Globus pallidus (tissue), 1 donor: ENCODE measurements at regions not wholly inside any gene's neighbourhood (a gene's known extent, or its start where the extent isn't known, plus 50 kb on each side); places are given as distances from the start of the nearest gene placed in this dataset.
"Not testable (repeated sequence)": the region's sequence is repeated elsewhere in the genome, so short reads cannot be mapped to it uniquely, and the experiment has no call there.

Experiments used
- DNase-seq: peaks from one replicate; pipeline ENCODE4 v3.0.0-alpha.2; 2015; ENCODE audit warnings: low spot score

- no peak for DNase-seq
Observed at GRCh38 chr2:167749016-167749415, 498.4 kb downstream of the STK39 start.

DNA sequence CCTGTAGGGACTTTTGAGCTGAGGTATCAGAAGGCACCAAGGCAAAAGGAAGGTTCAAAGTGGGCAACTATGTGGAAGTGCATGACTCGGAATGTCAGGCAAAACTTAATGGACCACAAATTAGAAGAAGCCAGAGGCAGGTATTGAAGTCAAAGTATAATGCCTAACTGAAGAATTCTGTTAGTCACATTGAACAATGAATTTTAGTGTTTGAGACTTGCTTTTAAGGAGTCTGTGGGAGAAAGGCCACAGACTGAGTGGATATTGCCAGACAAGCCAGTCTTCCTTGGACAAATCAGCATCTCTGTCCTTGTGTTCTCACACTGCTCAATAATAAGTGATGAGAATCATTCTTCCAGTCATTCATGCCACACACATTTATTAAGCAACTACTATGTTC, 498.9 kb downstream of the STK39 start:
- no peak for DNase-seq

- DNase-seq = no peak
Observed at GRCh38 chr2:167745667-167746066, 501.7 kb downstream of the STK39 start.

DNA sequence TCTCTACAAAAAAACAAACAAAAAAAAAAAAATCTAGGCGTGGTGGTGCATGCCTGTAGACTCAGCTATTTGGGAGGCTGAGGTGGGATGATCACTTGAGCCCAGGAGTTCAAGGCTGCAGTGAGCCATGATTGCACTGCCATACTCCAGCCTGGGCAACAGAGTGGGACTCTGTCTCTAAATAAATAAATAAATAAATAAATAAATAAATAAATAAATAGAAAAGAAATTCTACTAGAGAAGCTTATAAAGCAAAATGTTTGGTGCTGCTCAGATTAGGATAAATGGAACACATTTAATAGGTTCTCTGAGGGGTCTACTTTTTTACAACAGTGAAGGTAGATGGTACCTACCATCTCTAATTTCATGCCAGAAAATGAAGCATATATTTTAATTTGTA, 507.5 kb downstream of the STK39 start:
- not testable (repeated sequence) for DNase-seq

DNA sequence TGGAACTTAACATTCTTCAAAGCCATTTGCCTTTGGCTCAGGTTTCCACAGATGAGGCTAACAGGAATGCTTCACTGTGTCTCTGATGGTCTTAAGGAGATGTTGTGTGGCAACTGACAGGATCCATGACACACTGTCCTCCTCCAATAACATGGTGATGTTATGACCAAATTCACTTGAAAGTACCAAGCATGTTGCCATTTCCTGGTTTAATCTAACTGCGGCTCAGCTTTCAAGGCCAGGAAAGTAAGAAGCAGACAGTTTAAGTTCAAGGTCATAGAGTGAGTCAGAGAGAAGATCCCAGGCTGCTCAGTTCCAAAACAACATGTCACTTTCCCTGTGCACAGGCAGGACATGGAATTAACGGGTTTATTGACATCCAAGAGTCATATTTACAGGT, 513.6 kb downstream of the STK39 start:
- no peak for DNase-seq

DNA sequence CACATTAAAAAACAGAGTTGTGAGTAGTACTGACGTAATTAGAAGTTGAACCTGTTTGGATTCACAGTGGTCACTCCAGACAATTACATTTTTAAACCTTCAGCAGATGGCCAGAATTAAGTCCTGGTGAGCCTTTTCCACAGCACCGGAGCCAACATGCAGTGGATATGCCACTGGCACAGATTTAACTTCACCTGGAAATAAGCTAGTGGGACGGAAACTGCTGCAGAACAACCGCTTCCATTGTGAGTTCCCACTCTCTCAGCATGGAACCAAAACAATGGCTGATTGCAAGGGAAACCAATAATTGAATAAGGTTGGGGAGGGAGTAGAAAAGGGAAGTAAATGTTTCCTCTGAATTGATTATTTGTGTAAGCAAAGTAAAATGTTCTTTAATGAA, 515.1 kb downstream of the STK39 start:
- DNase-seq = no peak

DNA sequence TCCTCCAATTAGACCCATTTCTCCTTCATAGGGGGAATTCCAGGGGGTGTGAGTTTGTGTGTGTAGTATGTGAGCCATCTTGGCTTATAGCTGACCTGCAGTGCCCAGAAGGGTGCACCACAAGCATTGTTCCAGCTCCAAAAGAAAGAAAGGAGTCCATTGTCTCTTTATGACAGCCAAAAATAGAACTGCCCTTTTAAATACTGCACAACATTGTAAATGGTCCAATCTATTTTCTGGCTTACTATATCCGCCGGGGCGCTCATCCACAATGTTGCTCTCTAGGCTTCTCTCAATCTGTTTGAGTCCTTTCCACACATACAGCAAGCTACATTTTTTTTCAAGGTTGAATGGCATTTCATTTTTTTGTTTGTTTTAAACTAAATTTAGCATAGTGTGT, 517.5 kb downstream of the STK39 start:
- peak; percentile 56 for DNase-seq

- DNase-seq = no peak
Observed at GRCh38 chr2:167726788-167727187, 520.6 kb downstream of the STK39 start.

- DNase-seq = no peak
Observed at GRCh38 chr2:167721593-167721992, 525.8 kb downstream of the STK39 start.

- DNase-seq = no peak
Observed at GRCh38 chr2:167719410-167719809, 528.0 kb downstream of the STK39 start.

DNA sequence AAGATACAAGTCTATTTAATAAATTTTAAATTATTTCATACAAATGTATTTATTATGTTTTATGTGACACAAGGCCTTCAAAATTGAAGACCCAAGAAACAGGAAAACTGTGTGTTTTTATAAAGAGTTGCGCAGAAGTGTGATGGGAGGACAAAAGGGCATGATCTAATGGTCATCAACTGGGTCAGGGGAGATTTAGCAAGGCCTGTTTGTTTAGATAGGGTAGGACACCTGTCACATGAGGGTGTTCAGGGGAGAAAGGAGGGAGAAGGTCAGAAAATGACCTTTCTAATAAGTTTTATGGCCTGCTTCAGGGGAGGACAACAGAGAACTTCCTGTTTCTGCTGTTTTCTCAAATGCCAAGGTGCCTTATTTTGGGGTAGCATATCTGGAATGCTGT, 528.8 kb downstream of the STK39 start:
- no peak for DNase-seq

GRCh38 chr2:167715932-167716331, 531.5 kb downstream of the STK39 start:
- DNase-seq = no peak

- DNase-seq = not testable (repeated sequence)
Observed at GRCh38 chr2:167715498-167715897, 531.9 kb downstream of the STK39 start.

DNA sequence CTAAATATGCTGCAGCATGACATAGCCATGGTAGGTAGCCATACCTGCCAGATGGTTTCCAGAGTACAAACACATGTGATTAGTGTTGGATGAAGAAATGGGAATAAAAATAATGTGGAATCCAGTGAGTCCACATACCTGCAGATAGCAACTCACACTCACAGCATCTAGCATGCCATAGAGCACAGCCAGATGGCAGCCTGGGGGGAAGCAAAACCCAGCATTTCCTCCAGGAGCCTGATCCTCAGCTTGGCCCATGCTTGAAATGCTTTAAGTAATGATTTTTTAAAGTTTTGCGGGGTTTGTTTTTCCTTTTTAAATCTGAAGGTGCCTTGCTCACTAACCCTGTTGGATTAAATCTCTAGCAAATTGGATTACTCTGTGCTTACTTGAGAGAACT, 535.1 kb downstream of the STK39 start:
- DNase-seq = no peak

DNA sequence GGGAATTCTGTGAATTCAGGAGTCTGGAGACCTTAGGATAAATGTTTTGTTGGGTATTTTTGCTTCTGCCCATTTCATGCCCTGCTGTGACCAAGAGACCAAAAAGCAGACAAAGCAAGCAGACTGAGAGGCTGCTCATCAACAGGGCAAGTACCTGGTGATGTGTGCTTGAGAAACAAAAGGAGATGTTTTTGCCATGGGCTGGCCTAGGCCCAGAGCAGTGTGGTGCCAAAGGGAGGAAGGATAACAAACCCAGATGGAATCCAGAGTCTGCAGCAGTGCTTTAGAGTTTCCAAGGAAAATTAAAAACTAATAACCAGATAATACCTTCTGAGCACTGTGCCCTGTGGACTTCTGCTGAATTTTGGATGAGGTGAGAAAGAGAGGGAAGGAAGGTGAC, 538.4 kb downstream of the STK39 start:
- DNase-seq = no peak

DNA sequence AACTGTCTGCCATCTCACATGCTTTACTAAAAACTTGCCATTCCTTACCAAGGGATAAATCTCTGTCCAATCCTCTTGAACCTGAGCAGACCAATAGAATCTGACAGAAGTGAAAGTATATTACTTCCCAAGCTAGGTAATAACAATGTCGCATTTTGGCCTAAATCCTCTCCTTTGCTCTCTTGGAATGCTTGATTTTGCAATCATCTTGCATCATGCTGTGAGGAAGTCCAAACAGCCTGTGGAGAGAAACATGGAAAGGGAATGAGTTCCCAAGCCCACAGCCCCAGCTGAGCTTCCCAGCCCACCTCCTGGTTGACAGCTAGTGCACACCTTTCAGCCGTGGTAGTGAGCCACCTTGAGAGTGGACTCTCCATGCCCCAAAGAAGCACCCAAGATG, 540.6 kb downstream of the STK39 start:
- DNase-seq = no peak

DNA sequence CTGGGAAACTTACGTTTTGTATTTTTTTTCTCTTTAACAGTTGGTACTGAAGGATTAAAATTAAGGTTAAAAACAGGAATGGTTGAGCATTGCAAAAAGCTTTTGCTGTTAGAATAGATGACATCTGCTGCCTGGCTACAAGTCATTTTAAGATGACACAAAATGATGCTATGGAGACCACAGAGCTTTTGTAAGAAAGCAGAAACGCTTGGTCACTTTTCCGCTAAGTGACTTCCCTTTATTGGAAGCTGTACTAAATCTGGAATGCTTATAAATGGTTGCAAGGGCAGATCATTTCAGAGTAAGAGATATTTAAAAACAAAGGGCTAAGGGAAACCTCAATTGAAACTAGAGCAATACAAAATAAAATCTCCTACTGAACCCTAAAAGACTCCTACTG, 544.0 kb downstream of the STK39 start:
- no peak for DNase-seq

DNA sequence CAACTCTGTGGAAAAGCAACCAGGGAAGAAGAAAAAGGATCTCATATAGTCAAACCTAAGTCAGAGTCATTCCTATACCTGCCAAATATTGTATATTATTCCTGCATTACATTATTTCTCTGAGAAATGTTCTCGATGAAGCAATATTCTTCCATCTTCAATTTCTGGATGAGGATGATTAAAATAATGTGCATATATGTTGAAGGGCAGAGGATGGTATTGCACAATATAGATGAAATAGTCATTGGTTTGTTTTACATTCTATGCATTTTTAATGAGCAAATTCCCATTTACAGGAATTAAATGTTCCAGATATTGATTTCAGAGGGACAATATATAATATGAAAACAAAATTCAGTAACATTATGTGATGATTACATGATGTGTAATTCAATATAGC, 545.2 kb downstream of the STK39 start:
- DNase-seq = no peak

DNA sequence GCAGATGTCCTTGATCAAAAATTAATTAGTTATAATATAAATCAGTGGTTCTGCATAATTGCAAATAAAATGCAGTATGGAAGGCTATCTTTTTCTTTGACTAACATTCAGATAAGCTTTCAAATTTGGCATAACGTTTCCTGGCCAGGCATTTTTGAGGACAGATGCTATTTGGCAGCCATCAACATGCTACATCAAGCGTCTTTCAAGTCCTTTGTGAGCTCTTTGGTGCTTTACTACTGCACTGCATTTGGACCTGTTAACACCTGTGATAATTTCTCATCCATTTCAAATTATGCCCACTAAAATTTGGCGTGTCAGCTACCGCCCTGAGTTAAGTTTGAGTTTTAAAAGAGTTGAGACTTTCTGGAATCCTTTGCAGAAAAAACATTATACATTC, 545.7 kb downstream of the STK39 start:
- DNase-seq = no peak

DNA sequence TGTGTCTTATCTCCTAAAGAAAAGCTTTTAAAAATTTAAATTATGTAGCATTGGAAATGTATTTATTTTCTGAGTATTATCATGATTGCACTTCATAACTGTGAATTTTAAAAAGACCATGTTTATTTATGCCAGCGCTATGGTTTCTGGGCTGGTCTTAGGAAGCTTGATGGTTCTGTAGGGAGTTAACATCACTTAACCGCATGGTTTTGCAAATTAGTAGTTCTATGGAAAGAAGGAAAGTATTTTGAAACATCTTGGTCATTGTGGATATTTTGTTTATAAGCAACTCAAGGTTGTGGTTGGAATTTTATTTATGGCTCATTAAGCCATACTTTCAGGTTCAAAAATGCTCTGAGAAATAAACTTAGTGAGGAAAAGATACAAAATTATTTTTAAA, 549.4 kb downstream of the STK39 start:
- no peak for DNase-seq

DNA sequence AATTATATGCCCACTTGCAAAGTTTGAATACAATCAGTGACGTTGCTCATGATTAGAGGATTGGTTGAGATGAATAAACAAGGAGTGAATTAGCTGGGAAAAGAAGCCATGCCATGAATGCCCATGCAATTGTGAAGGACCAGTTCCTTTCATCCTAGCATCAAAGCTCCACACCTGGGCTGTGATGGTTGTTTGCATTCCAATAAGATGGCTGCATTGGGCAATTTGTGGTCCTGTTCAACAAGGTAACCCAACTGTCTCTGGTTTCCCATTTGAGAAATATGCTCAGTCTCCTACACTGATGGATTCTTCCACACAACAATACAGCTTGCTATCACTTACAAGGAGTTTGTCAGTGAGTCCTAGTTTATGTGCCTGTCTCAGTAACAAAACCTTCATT, 550.2 kb downstream of the STK39 start:
- no peak for DNase-seq

- no peak for DNase-seq
Observed at GRCh38 chr2:167692936-167693335, 554.5 kb downstream of the STK39 start.

DNA sequence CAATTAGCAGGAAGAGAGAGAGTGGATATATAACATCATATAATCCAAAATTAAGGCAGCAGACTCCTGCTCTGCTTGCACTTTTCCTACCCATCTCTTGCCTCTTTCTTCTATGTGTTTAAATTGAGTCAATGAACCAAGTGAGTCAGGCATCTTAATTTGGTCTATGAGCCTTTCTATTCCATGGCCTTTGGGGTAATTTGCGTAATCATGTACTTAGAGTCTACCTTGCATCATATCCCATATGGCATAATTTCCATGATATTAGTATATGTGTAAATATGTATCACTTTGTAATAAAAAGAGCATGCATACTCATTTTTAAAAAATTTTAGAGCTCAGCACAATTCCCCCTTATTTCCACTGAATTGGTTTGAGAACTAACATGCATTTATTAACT, 555.2 kb downstream of the STK39 start:
- DNase-seq = no peak

GRCh38 chr2:167689444-167689843, 558.0 kb downstream of the STK39 start:
- no peak for DNase-seq

- no peak for DNase-seq
Observed at GRCh38 chr2:167686691-167687090, 560.7 kb downstream of the STK39 start.
